AG08396 (cell line): ENCODE measurements at regions not wholly inside any gene's neighbourhood (a gene's known extent, or its start where the extent isn't known, plus 50 kb on each side); places are given as distances from the start of the nearest gene placed in this dataset.

ENCODE experiments used
- DNase-seq: peaks from one replicate; pipeline ENCODE4 v3.0.0; 2012; ENCODE audit warnings: low spot score, mixed read lengths

- no peak for DNase-seq
Measured at GRCh38 chr1:239436286-239436685, 49.9 kb downstream of the CHRM3 start.

GRCh38 chr1:239437822-239438221, 51.5 kb downstream of the CHRM3 start:
- DNase-seq, result no peak

- no peak for DNase-seq
Measured at GRCh38 chr1:239438891-239439290, 52.5 kb downstream of the CHRM3 start.

GRCh38 chr1:239443361-239443760, 57.0 kb downstream of the CHRM3 start:
- no peak for DNase-seq

- no peak for DNase-seq
Measured at GRCh38 chr1:239446611-239447010, 60.2 kb downstream of the CHRM3 start.

GRCh38 chr1:239448911-239449310, 62.5 kb downstream of the CHRM3 start:
- no peak for DNase-seq

- no peak for DNase-seq
Measured at GRCh38 chr1:239455743-239456142, 69.4 kb downstream of the CHRM3 start.

GRCh38 chr1:239456788-239457187, 70.4 kb downstream of the CHRM3 start:
- DNase-seq, result no peak

GRCh38 chr1:239457491-239458143, 71.2 kb downstream of the CHRM3 start:
- no peak for DNase-seq

- DNase-seq, result no peak
Measured at GRCh38 chr1:239458144-239458500, 71.8 kb downstream of the CHRM3 start.

GRCh38 chr1:239467730-239468129, 81.4 kb downstream of the CHRM3 start:
- DNase-seq, result no peak

GRCh38 chr1:239478069-239478468, 91.7 kb downstream of the CHRM3 start:
- DNase-seq, result no peak

- no peak for DNase-seq
Measured at GRCh38 chr1:239483391-239483790, 97.0 kb downstream of the CHRM3 start.

- no peak for DNase-seq
Measured at GRCh38 chr1:239493811-239494414, 107.5 kb downstream of the CHRM3 start.

GRCh38 chr1:239505094-239505493, 118.7 kb downstream of the CHRM3 start:
- DNase-seq, result no peak

- no peak for DNase-seq
Measured at GRCh38 chr1:239507826-239508225, 121.5 kb downstream of the CHRM3 start.

GRCh38 chr1:239511875-239512274, 125.5 kb downstream of the CHRM3 start:
- no peak for DNase-seq

- DNase-seq, result no peak
Measured at GRCh38 chr1:239516579-239516978, 130.2 kb downstream of the CHRM3 start.

- DNase-seq, result no peak
Measured at GRCh38 chr1:239526391-239526790, 140.0 kb downstream of the CHRM3 start.

GRCh38 chr1:239527051-239527693, 140.8 kb downstream of the CHRM3 start:
- DNase-seq, result no peak

GRCh38 chr1:239536165-239536849, 149.9 kb downstream of the CHRM3 start:
- DNase-seq, result no peak

GRCh38 chr1:239537795-239538194, 151.4 kb downstream of the CHRM3 start:
- no peak for DNase-seq
